ENCODE measurements at regions not wholly inside any gene's neighbourhood (a gene's known extent, or its start where the extent isn't known, plus 50 kb on each side); places are given as distances from the start of the nearest gene placed in this dataset.

DNA sequence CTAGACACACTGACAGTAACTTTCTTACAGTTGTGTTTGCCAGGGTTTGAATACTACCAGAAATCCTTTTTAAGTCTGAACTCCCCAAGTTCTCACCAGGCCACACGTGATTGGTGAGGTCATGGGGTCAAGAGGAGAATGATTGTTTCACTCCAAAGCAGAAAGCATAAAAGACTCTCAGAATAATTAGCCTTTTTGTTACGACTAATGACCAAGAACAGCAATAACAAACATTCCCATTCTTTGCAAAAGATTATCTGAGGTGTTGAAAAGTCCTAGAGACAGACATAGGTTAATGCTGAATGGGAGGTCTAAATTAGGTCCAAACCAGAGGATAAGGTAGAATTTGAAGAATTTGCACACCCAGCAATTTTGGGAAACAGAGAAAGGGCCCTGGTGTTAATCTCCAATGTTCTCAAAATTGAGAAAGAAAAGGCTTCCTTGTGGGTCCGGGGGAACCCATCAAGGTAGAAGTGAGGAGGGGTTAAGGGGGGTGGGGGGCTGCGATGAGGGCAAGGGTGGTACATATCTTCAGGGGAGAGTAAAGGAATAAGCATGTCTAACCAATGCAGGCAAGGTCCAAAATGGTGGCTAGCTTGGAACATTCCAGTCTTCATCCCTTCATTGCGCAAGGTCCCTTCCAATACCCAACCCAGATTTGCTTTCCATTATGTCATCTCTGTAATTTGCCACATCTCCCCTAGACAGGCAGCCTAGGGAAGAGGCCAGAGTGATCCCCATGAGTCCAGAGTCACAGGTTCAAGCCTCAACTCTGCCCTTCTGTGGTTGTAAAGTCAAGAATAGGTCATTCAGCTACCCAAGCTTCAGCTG lies 74.6 kb upstream of the NFIA start (continued):
- TF ChIP-seq, protein P1, sequence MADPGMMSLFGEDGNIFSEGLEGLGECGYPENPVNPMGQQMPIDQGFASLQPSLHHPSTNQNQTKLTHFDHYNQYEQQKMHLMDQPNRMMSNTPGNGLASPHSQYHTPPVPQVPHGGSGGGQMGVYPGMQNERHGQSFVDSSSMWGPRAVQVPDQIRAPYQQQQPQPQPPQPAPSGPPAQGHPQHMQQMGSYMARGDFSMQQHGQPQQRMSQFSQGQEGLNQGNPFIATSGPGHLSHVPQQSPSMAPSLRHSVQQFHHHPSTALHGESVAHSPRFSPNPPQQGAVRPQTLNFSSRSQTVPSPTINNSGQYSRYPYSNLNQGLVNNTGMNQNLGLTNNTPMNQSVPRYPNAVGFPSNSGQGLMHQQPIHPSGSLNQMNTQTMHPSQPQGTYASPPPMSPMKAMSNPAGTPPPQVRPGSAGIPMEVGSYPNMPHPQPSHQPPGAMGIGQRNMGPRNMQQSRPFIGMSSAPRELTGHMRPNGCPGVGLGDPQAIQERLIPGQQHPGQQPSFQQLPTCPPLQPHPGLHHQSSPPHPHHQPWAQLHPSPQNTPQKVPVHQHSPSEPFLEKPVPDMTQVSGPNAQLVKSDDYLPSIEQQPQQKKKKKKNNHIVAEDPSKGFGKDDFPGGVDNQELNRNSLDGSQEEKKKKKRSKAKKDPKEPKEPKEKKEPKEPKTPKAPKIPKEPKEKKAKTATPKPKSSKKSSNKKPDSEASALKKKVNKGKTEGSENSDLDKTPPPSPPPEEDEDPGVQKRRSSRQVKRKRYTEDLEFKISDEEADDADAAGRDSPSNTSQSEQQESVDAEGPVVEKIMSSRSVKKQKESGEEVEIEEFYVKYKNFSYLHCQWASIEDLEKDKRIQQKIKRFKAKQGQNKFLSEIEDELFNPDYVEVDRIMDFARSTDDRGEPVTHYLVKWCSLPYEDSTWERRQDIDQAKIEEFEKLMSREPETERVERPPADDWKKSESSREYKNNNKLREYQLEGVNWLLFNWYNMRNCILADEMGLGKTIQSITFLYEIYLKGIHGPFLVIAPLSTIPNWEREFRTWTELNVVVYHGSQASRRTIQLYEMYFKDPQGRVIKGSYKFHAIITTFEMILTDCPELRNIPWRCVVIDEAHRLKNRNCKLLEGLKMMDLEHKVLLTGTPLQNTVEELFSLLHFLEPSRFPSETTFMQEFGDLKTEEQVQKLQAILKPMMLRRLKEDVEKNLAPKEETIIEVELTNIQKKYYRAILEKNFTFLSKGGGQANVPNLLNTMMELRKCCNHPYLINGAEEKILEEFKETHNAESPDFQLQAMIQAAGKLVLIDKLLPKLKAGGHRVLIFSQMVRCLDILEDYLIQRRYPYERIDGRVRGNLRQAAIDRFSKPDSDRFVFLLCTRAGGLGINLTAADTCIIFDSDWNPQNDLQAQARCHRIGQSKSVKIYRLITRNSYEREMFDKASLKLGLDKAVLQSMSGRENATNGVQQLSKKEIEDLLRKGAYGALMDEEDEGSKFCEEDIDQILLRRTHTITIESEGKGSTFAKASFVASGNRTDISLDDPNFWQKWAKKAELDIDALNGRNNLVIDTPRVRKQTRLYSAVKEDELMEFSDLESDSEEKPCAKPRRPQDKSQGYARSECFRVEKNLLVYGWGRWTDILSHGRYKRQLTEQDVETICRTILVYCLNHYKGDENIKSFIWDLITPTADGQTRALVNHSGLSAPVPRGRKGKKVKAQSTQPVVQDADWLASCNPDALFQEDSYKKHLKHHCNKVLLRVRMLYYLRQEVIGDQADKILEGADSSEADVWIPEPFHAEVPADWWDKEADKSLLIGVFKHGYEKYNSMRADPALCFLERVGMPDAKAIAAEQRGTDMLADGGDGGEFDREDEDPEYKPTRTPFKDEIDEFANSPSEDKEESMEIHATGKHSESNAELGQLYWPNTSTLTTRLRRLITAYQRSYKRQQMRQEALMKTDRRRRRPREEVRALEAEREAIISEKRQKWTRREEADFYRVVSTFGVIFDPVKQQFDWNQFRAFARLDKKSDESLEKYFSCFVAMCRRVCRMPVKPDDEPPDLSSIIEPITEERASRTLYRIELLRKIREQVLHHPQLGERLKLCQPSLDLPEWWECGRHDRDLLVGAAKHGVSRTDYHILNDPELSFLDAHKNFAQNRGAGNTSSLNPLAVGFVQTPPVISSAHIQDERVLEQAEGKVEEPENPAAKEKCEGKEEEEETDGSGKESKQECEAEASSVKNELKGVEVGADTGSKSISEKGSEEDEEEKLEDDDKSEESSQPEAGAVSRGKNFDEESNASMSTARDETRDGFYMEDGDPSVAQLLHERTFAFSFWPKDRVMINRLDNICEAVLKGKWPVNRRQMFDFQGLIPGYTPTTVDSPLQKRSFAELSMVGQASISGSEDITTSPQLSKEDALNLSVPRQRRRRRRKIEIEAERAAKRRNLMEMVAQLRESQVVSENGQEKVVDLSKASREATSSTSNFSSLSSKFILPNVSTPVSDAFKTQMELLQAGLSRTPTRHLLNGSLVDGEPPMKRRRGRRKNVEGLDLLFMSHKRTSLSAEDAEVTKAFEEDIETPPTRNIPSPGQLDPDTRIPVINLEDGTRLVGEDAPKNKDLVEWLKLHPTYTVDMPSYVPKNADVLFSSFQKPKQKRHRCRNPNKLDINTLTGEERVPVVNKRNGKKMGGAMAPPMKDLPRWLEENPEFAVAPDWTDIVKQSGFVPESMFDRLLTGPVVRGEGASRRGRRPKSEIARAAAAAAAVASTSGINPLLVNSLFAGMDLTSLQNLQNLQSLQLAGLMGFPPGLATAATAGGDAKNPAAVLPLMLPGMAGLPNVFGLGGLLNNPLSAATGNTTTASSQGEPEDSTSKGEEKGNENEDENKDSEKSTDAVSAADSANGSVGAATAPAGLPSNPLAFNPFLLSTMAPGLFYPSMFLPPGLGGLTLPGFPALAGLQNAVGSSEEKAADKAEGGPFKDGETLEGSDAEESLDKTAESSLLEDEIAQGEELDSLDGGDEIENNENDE (IDR thresholded peaks at IDR 0.05; ENCODE audit: insufficient replicate concordance, low read length): no peak
- TF ChIP-seq CEBPB (IDR thresholded peaks at IDR 0.05; ENCODE audit: low read depth, low read length): peak; percentile 77; the same call in 1 of the 2 replicates
